Activated CD4-positive, alpha-beta T cell treated with anti-CD3 and anti-CD28 coated beads, Interleukin-2, amount 50 U/mL, for 48 hours (primary cell): ENCODE measurements at regions not wholly inside any gene's neighbourhood (a gene's known extent, or its start where the extent isn't known, plus 50 kb on each side); places are given as distances from the start of the nearest gene placed in this dataset.
"Not testable (repeated sequence)": the region's sequence is repeated elsewhere in the genome, so short reads cannot be mapped to it uniquely, and the experiment has no call there.

ENCODE experiments used
- DNase-seq, 2 experiments: peaks; one replicate each; pipeline ENCODE4 v3.0.0-alpha.2; 2020

DNA sequence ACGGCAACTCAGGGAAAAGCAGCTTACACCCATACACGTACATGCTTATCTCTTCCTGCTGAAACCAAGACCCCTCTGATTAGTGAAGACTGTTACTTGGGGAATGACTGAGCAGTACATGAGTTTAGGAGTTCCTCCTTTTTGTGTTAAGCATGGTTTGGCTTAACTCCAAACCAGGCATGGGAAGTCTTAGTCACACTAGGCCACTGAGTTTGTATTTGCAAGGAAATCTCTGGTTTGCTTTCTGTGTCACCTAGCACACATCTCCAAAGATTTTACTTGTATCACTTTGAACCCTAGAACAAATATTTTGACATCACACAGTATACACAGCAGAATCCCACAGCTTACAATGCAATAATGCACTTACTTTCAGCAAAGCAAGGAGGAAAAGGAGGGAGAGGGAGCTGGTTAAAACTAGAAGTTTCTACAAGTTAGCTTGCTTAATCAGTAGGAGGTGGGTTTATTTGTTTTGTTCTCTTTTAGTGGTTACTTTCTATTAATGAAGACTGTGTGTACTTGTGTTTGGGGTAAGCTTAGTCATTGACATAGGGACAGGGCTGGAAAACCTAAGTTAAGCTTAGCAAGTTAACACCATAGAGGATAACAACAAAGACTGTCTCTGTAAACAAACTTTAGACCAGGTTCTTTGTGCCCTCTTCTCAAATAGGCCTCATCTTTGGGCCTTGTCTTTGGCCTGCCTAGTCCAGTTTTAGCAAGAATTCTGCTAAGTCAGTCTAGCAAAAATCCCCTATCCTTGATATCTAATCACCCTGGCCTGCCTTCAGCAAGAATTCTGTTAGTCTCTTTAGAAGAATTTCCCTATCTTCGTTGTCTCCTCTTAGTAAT, 219.4 kb downstream of the MREG start:
- DNase-seq = peak; percentile 28 to 54

- no peak for DNase-seq
Measured at GRCh38 chr2:215791481-215791937, 221.8 kb downstream of the MREG start.

DNA sequence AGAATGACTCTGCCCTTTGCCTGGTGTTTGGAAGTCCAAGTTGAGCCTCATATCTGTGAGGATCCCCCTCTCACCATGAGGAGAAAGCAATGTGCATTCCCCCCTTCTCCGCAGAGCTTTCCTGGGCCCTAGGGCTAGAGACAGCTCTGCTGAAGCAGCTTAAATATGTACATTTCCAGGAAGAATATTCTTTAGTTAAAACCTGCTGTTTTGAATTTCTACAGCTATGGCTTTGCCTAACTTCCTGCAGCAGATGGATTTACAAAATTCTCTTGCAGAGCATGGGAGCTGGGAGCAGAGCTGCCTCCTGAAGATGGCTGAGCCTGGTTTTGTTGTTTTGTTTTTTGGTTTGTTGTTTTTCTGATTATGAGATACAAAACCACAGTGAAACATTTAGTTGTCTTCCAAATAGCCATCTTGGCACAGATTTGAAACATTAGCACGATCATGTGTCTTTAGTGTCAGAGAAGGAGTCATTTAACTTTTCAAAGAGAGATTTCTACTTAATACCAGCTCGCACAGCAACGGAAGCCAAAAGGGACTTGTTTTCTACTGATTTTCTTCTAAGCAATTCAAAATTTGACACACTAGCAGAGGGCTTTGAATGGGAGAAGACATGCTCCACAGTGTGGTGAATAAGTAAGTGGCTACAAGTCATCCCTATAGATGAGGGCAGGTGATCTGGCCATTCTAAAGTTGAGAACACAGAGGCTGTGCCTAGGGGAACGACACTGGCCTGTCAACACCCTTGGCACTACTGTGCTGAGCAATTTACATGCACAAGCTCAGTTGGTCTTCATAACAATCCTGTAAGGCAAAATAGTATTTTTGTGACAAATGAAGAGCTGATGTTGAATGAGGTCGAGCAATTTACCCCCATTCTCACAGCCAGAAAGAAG, 222.6 kb downstream of the MREG start:
- DNase-seq = no peak

GRCh38 chr2:215787565-215788178, 225.7 kb downstream of the MREG start:
- no peak for DNase-seq

- DNase-seq = no peak
Measured at GRCh38 chr2:215787025-215787424, 226.3 kb downstream of the MREG start.

GRCh38 chr2:215784371-215784783, 229.0 kb downstream of the MREG start:
- no peak for DNase-seq

DNA sequence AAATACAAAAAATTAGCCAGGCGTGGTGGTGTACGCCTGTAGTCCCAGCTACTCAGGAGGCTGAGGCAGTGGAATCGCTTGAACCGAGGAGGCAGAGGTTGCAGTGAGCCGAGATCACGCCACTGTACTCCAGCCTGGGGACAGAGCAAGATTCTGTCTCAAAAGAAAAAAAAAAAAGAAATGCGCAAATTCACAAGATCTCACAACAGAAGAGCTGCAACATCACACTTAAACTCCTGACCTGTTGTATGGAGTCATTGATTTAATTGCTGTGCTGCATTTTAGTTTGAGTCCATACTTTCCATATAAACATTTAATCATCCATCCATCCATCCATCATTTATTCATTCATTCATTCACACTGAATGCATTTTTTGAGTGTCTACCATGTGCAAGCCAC, 229.7 kb downstream of the MREG start:
- not testable (repeated sequence) for DNase-seq

DNA sequence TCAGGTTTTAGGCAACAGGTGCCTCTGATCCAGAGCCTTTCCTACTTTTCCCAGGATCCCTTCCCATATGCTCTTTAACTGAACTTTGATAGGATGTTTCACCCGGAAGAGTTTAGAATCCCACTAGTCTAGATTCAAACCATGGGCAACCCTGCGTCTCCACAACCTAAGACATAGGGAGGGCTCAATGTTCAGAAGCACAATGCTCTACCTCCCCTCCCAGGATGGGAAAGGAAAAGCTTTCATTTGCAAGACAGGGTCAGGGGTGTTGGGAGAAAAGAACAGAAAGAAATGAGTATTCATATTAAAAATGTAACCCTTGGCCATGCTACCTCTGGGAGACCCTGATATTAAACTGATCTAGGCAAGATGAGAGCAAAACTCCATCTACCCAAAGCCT, 230.4 kb downstream of the MREG start:
- no peak for DNase-seq

DNA sequence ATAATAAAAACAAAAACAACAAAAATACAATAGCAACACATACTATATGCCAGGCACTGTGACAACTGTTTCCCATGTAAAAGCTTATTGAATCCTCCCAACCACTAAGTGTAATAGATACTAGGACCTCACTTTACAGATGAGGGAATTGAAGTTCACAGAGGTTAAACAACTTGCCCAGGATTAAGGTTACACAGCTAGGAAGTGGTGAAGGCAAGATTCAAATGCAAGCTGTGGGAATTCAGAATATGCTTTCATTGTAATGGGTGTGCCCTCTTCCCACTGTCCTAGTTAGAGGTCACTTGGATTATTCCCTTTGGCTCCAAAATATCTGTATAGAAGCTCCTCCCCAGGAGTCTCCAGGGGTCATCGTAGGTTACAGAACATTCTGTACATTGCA, 231.1 kb downstream of the MREG start:
- no peak for DNase-seq

DNA sequence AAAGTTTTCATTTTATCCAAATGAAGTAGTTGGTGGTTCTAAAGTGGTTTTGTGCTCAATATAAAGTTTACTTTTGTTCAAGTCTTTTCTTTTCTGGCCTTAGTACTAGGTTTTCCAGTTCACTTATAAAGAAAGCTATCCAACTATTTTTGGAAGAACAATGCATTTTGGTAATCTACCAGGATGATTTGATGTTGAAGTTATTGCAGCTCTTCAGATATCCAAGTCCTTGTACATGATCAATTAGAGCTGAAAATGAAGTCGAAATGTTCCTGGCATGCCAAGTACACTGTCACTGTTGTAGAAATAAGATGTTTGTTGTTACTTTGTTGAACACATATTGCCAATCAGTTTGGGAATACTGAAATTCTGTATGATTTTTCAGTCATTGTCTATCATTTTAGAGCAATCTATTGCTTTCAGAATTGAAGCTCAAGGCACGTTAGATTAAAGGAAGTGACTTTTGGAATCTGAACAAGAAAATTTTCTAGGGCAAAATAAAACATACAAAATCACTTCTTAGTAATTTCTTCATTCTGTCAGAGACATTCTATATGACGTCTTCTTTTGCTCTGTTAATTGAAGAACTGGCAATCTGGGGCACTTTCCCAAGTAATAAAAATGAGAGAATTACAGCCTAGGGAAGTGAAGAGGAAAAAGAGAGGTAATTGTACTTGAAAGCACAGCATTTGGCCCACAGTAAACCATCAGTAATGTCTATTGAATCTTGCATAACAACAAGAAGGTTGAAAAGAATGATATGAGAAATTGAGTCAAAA, 232.3 kb downstream of the MREG start:
- no peak for DNase-seq

DNA sequence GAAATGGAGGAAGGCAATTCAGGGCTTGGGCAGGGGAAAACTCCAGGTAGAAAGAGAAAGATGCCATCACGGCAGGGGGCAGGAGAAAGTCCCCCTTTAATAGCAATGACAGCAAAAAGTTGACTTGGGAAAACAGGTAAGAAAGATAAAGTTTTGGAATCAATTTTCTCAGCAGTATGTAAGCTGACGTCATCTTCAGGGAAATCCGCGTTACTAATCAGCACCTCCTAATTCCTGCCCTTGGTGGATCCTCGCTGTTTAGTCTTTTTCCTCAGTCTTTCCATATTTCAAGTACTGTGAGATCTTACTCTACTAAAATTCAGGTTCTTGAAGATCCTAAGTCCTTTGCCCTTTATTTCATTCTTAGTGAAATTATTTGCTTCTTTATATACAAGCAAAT, 233.0 kb downstream of the MREG start:
- DNase-seq = no peak

- DNase-seq = no peak
Measured at GRCh38 chr2:215779912-215780311, 233.4 kb downstream of the MREG start.

- DNase-seq = no peak
Measured at GRCh38 chr2:215777465-215778044, 235.8 kb downstream of the MREG start.

DNA sequence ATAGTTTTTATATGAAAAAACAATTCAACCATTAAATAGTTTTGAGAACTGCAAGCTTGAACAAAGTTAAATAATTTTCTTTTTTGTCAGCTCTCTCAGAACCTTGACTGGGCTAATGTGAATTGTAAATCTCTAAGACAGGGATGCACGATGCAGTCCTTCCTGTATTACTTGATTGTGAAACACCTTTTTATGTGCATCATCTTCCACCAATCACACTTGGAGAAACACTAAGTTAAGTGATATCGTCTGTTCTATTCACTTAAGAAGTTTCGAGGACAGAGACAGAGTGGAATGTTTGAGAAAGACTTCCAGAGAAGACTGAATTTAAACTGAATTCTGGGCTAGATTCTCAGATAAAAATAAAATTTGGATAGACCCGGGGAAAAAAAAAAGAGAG, 238.2 kb downstream of the MREG start:
- no peak for DNase-seq

DNA sequence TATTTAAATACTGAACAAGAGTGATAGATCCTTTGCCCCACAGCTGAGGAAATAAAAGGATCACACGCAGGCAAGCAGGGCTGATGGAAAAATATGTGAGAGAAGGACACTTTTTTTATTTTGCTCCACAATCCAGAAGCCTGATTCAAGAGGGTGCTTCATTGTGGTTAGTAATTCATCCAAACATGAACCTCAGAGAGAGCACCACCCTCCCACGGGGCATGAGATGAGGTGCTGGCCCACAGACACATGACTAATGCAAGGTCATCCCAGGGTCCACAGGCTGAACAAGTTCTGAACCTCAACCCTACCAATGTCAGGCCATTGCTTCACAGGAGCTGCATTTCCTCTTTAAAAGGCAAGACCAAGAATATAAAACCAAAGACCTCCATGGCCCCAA, 239.6 kb downstream of the MREG start:
- DNase-seq = no peak

GRCh38 chr2:215772634-215773563, 240.5 kb downstream of the MREG start:
- DNase-seq = no peak

GRCh38 chr2:215772003-215772402, 241.3 kb downstream of the MREG start:
- no peak for DNase-seq

DNA sequence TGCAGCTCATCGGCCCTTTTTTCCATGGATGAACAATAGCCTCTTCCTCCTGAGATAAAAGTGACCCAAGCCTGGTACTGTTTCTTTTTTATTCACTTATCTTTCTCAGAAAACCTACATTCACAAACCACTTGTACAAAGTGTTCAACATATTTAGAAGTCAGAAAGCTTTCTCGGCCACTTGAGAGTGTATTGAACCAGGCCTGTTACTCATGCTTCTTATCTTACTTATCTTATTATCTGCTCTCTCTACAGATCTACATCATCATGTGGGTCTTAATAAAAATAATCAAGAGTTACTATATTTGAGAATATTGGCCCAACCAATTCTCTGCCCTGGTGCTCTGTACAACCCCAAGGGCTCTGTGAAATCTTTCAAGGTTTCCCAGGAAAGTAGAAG, 242.1 kb downstream of the MREG start:
- DNase-seq = no peak

DNA sequence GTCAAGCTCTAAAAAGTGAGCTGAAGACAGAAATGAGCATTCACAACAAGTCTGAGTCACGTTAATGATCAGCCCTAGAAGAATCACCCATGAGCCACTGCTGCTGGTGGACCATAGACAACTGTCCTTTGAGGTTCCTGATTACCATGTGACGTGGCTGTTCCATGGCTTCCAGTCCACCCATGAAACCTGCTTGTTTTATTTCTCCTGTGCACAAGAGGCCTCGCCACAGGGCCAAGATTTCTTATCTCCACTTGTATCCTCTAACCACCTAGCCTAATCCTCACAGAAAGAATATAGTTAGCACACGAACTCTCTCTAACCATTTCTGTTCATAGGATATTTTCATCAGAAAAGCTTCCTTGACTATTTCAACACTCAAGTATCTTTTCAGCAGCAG, 242.7 kb downstream of the MREG start:
- DNase-seq = no peak

DNA sequence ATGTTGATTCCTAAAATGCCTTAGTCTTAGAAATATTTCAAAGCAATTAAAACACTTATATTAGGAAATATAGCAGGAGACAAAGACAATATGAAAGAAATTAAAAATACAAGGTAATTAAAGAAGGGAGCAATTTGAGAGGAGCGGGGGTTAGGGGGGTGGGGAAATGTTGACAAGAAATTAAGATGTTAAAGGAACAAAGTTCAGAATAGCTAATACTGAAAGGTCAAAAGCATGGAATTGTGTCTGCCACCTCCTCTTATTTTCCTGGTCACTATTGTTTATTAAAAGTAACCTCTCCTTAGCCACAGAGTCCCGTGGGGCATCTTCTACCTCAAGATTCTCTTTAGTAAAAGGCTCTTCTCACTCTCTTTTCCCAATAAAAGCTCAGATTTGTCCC, 244.1 kb downstream of the MREG start:
- DNase-seq = no peak

DNA sequence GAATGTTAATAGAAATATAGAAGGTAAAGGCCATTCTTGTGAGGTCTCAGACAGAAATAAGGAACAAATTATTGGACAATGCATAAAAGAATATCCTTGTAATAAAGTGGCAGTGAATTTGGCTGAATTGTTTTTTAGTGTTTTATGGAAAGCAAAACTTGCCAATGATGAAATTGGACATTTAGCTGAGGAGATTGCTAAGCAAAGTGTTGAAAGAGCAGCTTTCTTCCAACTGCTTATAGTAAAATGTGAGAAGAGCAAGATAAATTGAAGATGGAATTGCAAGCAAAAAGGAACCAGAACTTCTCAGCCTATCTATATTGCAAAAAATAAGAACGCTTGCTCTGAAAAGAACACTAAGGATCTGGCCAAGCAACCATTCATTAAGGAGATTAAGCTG, 245.7 kb downstream of the MREG start:
- DNase-seq = no peak
